Spleen (tissue), 11 donors: ENCODE measurements at regions not wholly inside any gene's neighbourhood (a gene's known extent, or its start where the extent isn't known, plus 50 kb on each side); places are given as distances from the start of the nearest gene placed in this dataset.

Source experiments
- DNase-seq: peaks from one replicate; pipeline ENCODE4 v3.0.0-alpha.2; 2020
- H3K27ac ChIP-seq, 8 donors: fragments of 200-600 bp; sonication (generic) in 7 of 8; 1 replicate in 4 of 8; 2 replicates in 4 of 8; pipeline versions ENCODE4 v1.5.0 to v1.8.0; 2016 to 2021; ENCODE audit warnings: inconsistent platforms in 4 of 8, mild to moderate bottlenecking in 4 of 8, moderate library complexity in 1 of 8
- H3K27me3 ChIP-seq, 7 donors: fragments of 200-600 bp; sonication (generic) in 6 of 7; replicated peaks in 1 of 7; 1 replicate in 4 of 7; 2 replicates in 3 of 7; pipeline versions ENCODE4 v1.5.0 to v1.8.0; 2016 to 2021; ENCODE audit warnings: inconsistent platforms in 3 of 7, mild to moderate bottlenecking in 1 of 7
- H3K36me3 ChIP-seq, 6 donors: fragments of 200-600 bp; sonication (generic) in 5 of 6; 1 replicate in 4 of 6; 2 replicates in 2 of 6; pipeline versions ENCODE4 v1.5.0 to v1.8.0; 2016 to 2021; ENCODE audit warnings: inconsistent platforms in 2 of 6
- H3K4me1 ChIP-seq, 6 donors: fragments of 200-600 bp; sonication (generic) in 5 of 6; 1 replicate in 3 of 6; 2 replicates in 3 of 6; pipeline versions ENCODE4 v1.5.0 to v1.8.0; 2016 to 2021; ENCODE audit warnings: inconsistent platforms in 3 of 6
- H3K4me3 ChIP-seq, 8 donors: fragments of 200-600 bp; sonication (generic) in 7 of 8; 1 replicate in 4 of 8; 2 replicates in 4 of 8; pipeline versions ENCODE4 v1.5.0 to v1.8.0; 2016 to 2021; ENCODE audit warnings: inconsistent platforms in 4 of 8, mild to moderate bottlenecking in 4 of 8, moderate library complexity in 2 of 8
- H3K9me3 ChIP-seq, 8 donors: fragments of 200-600 bp; sonication (generic) in 7 of 8; 1 replicate in 4 of 8; 2 replicates in 4 of 8; pipeline versions ENCODE4 v1.5.0 to v1.8.0; 2016 to 2021; ENCODE audit warnings: inconsistent platforms in 4 of 8
- POLR2A ChIP-seq, 3 donors: fragments of 450-650 bp; IDR thresholded peaks; one replicate each; pipeline ENCODE4 v1.5.1; 2017; ENCODE audit warnings: antibody characterized with exemption in 3 of 3, mild to moderate bottlenecking in 1 of 3
- POLR2AphosphoS5 ChIP-seq, 3 donors: sonication (generic); formaldehyde crosslinking; IDR thresholded peaks; one replicate each; pipeline ENCODE4 v1.5.1; 2017; ENCODE audit warnings: antibody characterized with exemption in 3 of 3
- WGBS, 5 donors: extraction: QIAGEN DNeasy Blood & Tissue Kit in 3 of 5; methylation state at CpG; one replicate each; pipeline versions ENCODE4 v1.1.5 to v1.1.7; 2013 to 2018; 5-methylcytosine and 5-hydroxymethylcytosine counted together
- intact Hi-C: fragments of 100-400 bp; cut with DNase I; formaldehyde crosslinking; loops from one replicate; pipeline ENCODE4 v1.15.0; 2023; ENCODE audit warnings: low total_unique reads
- TF ChIP-seq, protein P1 (sequence below), 11 experiments: fragments of 200-600 bp in 7 of 11; fragments of 450-650 bp in 4 of 11; sonication (generic) in 4 of 11; IDR thresholded peaks in 8 of 11; conservative IDR thresholded peaks in 3 of 11; 1 replicate in 7 of 11; 2 replicates in 4 of 11; pipeline versions ENCODE4 v1.4.0 to v1.8.0; 2016 to 2021; ENCODE audit warnings: antibody characterized with exemption in 11 of 11, inconsistent platforms in 4 of 11, mild to moderate bottlenecking in 1 of 11
- donor health status: healthy with polysubstance abuse.
- donor health status: DM: no; HTN: no; CAD: no; lungs with moderate emphysema.
- donor health status: DM: no; HTN: no; CAD: no.
- donor health status: Bipolar disorder and iron deficiency.
- donor health status: healthy.
- donor health status: DM: no; HTN: no; CAD: no.
- donor health status: DM: yes; HTN: yes; CAD: no.

DNA sequence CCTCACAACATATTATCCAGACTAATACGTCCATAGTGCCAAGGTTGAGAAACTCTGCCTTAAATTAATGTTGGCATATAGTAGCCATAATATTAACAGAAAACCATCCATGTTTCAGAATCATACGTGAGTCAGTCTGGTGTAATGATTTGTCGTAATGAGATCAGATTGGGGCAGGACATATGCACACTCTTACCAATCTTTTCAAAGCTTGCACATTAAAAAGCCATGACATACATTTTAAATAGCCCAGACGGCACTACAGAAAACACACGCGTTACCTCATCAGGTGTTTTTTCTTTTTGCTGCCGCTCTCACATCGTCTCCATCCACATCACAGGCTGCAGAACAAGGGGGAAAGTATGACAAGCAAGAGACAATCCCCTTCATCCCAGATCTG, 211.6 kb downstream of the NEBL start:
- H3K36me3 ChIP-seq, result no peaks in the 10 kb centered on the region
- H3K9me3 ChIP-seq, result peaks cover 0 to 12% (median 4%) of the 10 kb centered on the region in 8 donors
- H3K27ac ChIP-seq, result no peak overlapping the region
- 83 to 91% (median 90%) methylated on average over 8 of the region's 8 CpGs for WGBS, 5 donors
- H3K4me1 ChIP-seq, result no peaks in the 10 kb centered on the region
- DNase-seq, result no peak
- TF ChIP-seq, protein P1, sequence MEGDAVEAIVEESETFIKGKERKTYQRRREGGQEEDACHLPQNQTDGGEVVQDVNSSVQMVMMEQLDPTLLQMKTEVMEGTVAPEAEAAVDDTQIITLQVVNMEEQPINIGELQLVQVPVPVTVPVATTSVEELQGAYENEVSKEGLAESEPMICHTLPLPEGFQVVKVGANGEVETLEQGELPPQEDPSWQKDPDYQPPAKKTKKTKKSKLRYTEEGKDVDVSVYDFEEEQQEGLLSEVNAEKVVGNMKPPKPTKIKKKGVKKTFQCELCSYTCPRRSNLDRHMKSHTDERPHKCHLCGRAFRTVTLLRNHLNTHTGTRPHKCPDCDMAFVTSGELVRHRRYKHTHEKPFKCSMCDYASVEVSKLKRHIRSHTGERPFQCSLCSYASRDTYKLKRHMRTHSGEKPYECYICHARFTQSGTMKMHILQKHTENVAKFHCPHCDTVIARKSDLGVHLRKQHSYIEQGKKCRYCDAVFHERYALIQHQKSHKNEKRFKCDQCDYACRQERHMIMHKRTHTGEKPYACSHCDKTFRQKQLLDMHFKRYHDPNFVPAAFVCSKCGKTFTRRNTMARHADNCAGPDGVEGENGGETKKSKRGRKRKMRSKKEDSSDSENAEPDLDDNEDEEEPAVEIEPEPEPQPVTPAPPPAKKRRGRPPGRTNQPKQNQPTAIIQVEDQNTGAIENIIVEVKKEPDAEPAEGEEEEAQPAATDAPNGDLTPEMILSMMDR (IDR thresholded peaks at IDR 0.05 in 8 of 11, conservative IDR thresholded peaks at IDR 0.05 in 3 of 11), result no peak
- no peak for TF ChIP-seq POLR2A (IDR thresholded peaks at IDR 0.05)
- no peak for TF ChIP-seq POLR2AphosphoS5 (IDR thresholded peaks at IDR 0.05)
- H3K27me3 ChIP-seq, result no peaks in the 10 kb centered on the region
- intact Hi-C loops, result no loop called here
- H3K4me3 ChIP-seq, result no peak overlapping the region

DNA sequence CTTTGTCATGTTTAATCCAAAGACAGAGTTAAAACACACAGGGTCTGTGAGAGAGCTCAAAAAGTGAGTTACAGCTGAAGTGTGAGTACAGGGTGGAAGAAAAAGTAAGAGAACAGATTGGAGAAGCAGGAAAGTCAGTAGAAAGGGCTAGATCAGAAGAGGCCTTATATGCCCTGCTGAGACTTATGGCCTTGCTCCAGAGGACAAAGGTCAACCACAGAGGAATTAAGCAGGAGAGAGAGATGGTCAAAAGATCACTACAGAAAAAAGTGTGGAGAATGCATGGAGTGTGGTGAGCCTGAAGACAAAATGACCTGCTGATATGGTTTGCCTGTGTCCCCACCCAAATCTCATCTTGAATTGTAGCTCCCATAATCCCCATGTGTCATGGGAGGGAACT, 213.8 kb downstream of the NEBL start:
- peaks cover 0 to 16% (median 4%) of the 10 kb centered on the region in 8 donors for H3K9me3 ChIP-seq
- H3K36me3 ChIP-seq, result no peaks in the 10 kb centered on the region
- no peaks in the 10 kb centered on the region for H3K27me3 ChIP-seq
- intact Hi-C loops, result no loop called here
- DNase-seq, result no peak
- no peak overlapping the region for H3K27ac ChIP-seq
- TF ChIP-seq, protein P1 (IDR thresholded peaks at IDR 0.05 in 8 of 11, conservative IDR thresholded peaks at IDR 0.05 in 3 of 11), result no peak
- TF ChIP-seq POLR2A (IDR thresholded peaks at IDR 0.05) (no peak), POLR2AphosphoS5 (IDR thresholded peaks at IDR 0.05) (no peak)
- H3K4me3 ChIP-seq, result no peak overlapping the region
- no peaks in the 10 kb centered on the region for H3K4me1 ChIP-seq

DNA sequence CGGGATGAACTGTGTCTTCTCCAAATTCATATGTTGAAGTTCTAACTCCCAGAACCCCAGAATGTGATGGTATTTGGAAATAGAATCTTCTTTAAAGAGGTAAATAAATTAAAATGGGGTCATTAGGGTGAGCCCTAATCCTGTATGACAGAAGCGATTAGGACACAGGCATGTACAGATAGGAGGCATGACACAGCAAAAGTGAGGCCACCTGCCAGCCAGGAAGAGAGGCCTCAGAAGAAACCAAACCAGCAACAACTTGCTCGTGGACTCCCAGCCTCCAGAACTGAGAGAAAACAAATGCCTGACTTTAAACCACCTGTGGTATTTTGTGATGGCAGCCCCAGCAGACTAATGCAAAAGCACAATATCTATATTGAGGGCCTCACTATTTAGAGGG, 214.3 kb downstream of the NEBL start:
- H3K9me3 ChIP-seq, result peaks cover 0 to 16% (median 4%) of the 10 kb centered on the region in 8 donors
- intact Hi-C loops, result no loop called here
- DNase-seq, result no peak
- H3K4me3 ChIP-seq, result no peak overlapping the region
- 59 to 71% (median 63%) methylated on average over 3 of the region's 3 CpGs for WGBS, 5 donors
- no peaks in the 10 kb centered on the region for H3K4me1 ChIP-seq
- H3K36me3 ChIP-seq, result no peaks in the 10 kb centered on the region
- TF ChIP-seq, protein P1 (IDR thresholded peaks at IDR 0.05 in 8 of 11, conservative IDR thresholded peaks at IDR 0.05 in 3 of 11), result no peak
- TF ChIP-seq POLR2A (IDR thresholded peaks at IDR 0.05) (no peak), POLR2AphosphoS5 (IDR thresholded peaks at IDR 0.05) (no peak)
- H3K27me3 ChIP-seq, result no peaks in the 10 kb centered on the region
- H3K27ac ChIP-seq, result no peak overlapping the region

DNA sequence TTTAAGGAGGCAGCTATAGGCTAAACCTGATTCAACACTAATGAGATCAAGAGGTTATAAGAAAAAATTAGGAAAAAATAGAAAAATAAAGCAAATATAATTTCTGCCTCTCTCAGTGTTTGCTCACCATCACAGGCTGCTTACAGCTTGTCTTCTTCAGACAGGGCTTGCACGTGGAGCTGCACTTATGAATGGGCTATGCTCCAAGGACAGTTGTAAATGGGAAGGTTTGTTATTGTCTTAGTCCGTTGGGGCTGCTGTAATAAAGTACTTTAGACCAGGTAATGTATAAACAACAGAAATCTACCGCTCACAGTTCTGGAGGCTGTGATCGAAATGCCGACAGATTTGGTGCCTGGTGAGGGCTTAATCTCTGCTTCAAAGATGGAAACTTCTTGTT, 219.8 kb downstream of the NEBL start:
- Histone ChIP-seq H3K27me3 (no peaks in the 10 kb centered on the region), H3K36me3 (no peaks in the 10 kb centered on the region), H3K4me1 (no peaks in the 10 kb centered on the region), H3K9me3 (peaks cover 0 to 5% (median 0%) of the 10 kb centered on the region in 8 donors), H3K27ac (no peak overlapping the region), H3K4me3 (no peak overlapping the region)
- TF ChIP-seq POLR2A (IDR thresholded peaks at IDR 0.05), result no peak
- TF ChIP-seq POLR2AphosphoS5 (IDR thresholded peaks at IDR 0.05), result no peak
- TF ChIP-seq, protein P1 (IDR thresholded peaks at IDR 0.05 in 8 of 11, conservative IDR thresholded peaks at IDR 0.05 in 3 of 11), result no peak
- 77 to 85% (median 83%) methylated on average over 5 of the region's 5 CpGs for WGBS, 5 donors
- intact Hi-C loops, result no loop called here
- DNase-seq, result no peak
